Chondrocyte (in vitro differentiated cells): ENCODE measurements at regions not wholly inside any gene's neighbourhood (a gene's known extent, or its start where the extent isn't known, plus 50 kb on each side); places are given as distances from the start of the nearest gene placed in this dataset.

Experiments used
- DNase-seq: peaks from one replicate; pipeline ENCODE4 v3.0.0; 2021; ENCODE audit warnings: mixed read lengths, low spot score
- H3K27ac Mint-ChIP-seq: one replicate; pipeline ENCODE4 v1.8.0; 2021; ENCODE audit warnings: mild to moderate bottlenecking, moderate library complexity, mixed read lengths; ENCODE audit not compliant: unreplicated experiment
- H3K27me3 Mint-ChIP-seq: 2 replicates; pipeline ENCODE4 v1.8.0; 2021; ENCODE audit warnings: low read depth, mixed read lengths
- H3K36me3 Mint-ChIP-seq: 2 replicates; pipeline ENCODE4 v1.8.0; 2021; ENCODE audit warnings: low read depth, mixed read lengths
- H3K4me1 Mint-ChIP-seq: 2 replicates; pipeline ENCODE4 v1.8.0; 2021; ENCODE audit warnings: low read depth, mild to moderate bottlenecking, mixed read lengths
- H3K4me3 Mint-ChIP-seq: one replicate; pipeline ENCODE4 v1.8.0; 2021; ENCODE audit warnings: mild to moderate bottlenecking, moderate library complexity, mixed read lengths; ENCODE audit not compliant: unreplicated experiment
- H3K9me3 Mint-ChIP-seq: 2 replicates; pipeline ENCODE4 v1.8.0; 2021; ENCODE audit warnings: low read depth, mixed read lengths
- TF ChIP-seq, protein P1 (sequence below): fragments of 200-600 bp; sonication (generic); IDR thresholded peaks from 2 replicates; pipeline ENCODE4 v1.5.0; 2021; ENCODE audit warnings: antibody characterized with exemption, mild to moderate bottlenecking, moderate library complexity

DNA sequence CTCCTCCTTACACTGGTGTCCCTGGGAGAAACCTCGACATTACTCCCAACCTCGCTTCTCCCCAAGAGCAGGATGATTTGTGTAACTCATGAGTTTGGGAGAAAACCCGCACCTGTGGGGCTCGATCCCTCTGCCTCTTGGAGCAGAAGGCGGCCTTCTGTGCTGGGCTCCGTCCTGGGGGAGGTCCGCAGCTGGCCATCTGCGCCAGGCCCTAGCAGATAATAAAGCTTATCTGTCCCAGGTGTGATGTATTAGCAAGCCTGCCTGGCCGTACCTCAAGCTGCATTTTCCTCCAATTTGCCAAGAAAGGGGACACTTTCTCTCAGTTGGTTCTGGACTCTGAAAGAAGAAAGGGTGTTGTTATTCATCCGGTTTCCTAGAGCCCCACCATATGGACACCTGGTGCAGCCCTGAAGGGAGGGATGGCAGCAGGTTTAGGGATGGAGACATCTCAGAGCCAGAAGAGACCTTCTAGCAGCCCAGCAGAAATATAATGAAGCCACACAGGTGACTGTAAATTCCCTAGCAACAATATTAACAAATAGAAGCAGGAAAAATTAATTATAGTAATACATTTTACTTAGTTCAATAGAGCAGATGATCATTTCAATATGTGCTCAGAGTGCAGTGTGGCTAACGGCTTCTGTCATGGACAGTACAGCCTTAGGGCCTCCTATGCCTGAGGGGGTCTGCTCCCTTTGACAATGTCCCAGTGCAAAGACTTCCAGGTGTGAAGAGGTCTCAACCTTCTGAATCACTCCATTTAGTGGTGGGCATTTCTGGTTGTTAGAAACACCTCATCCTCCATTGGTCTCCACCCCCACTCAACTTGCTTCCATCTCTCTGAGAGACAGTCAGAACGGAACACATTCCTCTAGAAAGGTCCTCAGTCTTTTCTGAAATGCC is 94.8 kb downstream of the CPN2 start:
- H3K4me3 Mint-ChIP-seq = no peak overlapping the region
- no peak overlapping the region for H3K27ac Mint-ChIP-seq
- TF ChIP-seq, protein P1, sequence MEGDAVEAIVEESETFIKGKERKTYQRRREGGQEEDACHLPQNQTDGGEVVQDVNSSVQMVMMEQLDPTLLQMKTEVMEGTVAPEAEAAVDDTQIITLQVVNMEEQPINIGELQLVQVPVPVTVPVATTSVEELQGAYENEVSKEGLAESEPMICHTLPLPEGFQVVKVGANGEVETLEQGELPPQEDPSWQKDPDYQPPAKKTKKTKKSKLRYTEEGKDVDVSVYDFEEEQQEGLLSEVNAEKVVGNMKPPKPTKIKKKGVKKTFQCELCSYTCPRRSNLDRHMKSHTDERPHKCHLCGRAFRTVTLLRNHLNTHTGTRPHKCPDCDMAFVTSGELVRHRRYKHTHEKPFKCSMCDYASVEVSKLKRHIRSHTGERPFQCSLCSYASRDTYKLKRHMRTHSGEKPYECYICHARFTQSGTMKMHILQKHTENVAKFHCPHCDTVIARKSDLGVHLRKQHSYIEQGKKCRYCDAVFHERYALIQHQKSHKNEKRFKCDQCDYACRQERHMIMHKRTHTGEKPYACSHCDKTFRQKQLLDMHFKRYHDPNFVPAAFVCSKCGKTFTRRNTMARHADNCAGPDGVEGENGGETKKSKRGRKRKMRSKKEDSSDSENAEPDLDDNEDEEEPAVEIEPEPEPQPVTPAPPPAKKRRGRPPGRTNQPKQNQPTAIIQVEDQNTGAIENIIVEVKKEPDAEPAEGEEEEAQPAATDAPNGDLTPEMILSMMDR = no peak
- peaks cover 55% of the 10 kb centered on the region for H3K27me3 Mint-ChIP-seq
- H3K9me3 Mint-ChIP-seq = peaks cover 7% of the 10 kb centered on the region
- H3K36me3 Mint-ChIP-seq = peaks cover 6% of the 10 kb centered on the region
- peaks cover 3% of the 10 kb centered on the region for H3K4me1 Mint-ChIP-seq
- no peak for DNase-seq

DNA sequence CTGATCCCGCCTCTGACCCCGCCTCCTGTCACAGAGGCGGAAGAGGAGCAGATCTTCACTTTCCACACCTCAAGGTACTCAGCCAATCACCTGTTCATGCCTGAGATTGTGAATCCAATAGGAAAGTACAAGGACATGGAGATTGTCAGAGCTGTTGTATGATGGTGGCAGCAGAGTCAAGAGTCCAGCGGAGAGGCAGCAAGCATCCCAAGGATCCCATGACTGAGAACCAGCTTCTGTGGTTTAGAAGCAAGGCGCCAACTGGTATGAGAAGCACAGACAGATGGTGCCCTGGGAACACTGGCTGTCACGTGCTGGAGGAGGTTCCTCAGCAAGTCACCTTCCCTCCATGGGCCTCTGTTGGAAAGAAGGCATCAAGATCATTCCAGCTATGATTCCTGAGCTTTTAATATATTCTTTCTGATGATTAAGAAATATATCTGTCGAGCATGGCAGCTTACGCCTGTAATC is 93.9 kb downstream of the CPN2 start:
- peaks cover 7% of the 10 kb centered on the region for H3K9me3 Mint-ChIP-seq
- peaks cover 54% of the 10 kb centered on the region for H3K27me3 Mint-ChIP-seq
- no peak overlapping the region for H3K4me3 Mint-ChIP-seq
- peaks cover 6% of the 10 kb centered on the region for H3K36me3 Mint-ChIP-seq
- TF ChIP-seq, protein P1 = no peak
- H3K27ac Mint-ChIP-seq = no peak overlapping the region
- no peak for DNase-seq
- H3K4me1 Mint-ChIP-seq = peaks cover 3% of the 10 kb centered on the region

DNA sequence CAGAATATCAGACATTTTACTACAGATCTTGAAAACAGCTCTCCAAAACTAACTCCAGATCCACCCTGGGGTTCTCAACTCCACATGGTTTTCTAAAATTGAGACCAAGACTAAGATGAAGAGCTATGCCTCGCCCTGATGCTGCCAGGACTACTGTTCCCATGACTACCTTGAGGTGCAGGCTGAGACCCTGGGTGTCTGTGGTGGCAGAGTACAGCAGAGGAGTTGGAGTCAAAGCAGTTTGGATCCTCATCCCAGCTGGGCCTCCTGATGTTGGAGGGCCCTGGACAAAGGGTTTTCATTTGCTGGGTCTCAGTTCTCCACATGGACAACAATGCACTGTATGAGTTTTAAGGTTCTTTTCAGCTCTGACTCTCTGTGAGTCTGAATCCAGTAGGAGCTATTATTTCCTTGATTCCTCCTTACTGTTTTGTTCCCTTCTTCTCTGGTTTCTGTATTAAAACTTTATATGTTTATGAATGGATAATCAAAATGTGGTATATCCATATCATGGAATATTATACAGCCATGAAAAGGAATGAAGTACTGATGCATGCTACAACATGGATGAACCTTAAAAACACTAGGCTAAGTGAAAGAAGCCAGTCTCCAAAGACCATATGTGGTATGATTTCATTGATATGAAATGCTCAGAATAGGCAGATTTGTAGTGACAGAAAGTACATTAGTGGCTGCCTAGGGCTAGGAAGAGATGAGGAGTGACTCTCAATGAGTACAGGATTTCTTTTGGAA is 93.0 kb downstream of the CPN2 start:
- H3K36me3 Mint-ChIP-seq = no peaks in the 10 kb centered on the region
- no peak overlapping the region for H3K27ac Mint-ChIP-seq
- H3K9me3 Mint-ChIP-seq = peaks cover 7% of the 10 kb centered on the region
- H3K4me1 Mint-ChIP-seq = peaks cover 3% of the 10 kb centered on the region
- peaks cover 51% of the 10 kb centered on the region for H3K27me3 Mint-ChIP-seq
- DNase-seq = no peak
- TF ChIP-seq, protein P1 = no peak
- no peak overlapping the region for H3K4me3 Mint-ChIP-seq

DNA sequence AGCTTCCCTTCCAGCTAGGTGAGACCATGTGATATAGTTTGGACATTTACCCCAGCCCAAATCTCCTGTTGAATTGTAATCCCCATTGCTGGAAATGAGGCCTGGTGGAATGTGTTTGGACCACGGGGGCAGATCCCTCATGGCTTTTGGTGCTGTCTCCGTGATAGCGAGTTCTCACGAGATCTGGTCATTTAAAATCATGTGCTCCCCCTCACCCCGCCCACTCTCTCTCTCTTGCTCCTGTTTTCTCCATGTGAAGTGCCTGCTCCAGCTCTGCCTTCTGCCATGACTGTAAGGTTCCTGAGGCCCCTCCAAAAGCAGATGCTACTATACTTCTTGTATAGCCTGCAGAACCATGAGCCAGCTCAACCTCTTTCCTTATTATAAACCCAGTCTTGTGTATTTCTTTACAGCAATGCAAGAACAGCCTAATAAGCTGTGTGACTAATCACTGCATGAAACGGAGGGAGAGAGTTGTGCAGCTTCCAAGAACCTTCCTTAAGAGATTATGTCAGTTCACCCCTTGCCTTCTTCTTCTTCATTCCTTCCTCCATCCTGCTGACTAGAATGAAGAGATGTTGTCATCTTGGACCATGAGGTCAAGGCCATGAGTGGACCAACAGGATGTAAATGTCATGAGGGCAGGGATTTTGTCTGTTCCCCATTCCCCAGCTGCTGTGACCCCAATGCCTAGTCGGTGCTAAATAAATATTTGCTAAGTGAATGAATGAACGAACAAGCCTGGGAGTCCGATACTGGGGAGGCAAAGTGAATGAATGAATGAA is 91.0 kb downstream of the CPN2 start:
- DNase-seq = no peak
- Mint-ChIP-seq H3K9me3 (peaks cover 7% of the 10 kb centered on the region), H3K4me3 (no peak overlapping the region), H3K4me1 (peaks cover 3% of the 10 kb centered on the region), H3K27me3 (peaks cover 41% of the 10 kb centered on the region), H3K27ac (no peak overlapping the region), H3K36me3 (no peaks in the 10 kb centered on the region)
- TF ChIP-seq, protein P1 = no peak
